Mesodermal cell (in vitro differentiated cells): ENCODE measurements at regions not wholly inside any gene's neighbourhood (a gene's known extent, or its start where the extent isn't known, plus 50 kb on each side); places are given as distances from the start of the nearest gene placed in this dataset.
A peak's percentile ranks its signal among the peaks of the same experiment; 100 is the strongest.

ENCODE experiments used
- H3K27ac ChIP-seq: 2 replicates; pipeline ENCODE4 v1.7.0; 2013; ENCODE audit warnings: mild to moderate bottlenecking, low read depth, low read length, moderate library complexity; ENCODE audit not compliant: severe bottlenecking
- H3K36me3 ChIP-seq: 2 replicates; pipeline ENCODE4 v1.7.1; 2013; ENCODE audit warnings: mild to moderate bottlenecking, low read length, moderate library complexity; ENCODE audit not compliant: control insufficient read depth, insufficient read depth
- H3K4me1 ChIP-seq: one replicate; pipeline ENCODE4 v1.7.1; 2013; ENCODE audit warnings: mild to moderate bottlenecking, low read length; ENCODE audit not compliant: insufficient read depth, control insufficient read depth, poor library complexity, severe bottlenecking
- H3K4me3 ChIP-seq: 2 replicates; pipeline ENCODE4 v1.7.0; 2013; ENCODE audit warnings: low read length, control low read depth, mild to moderate bottlenecking; ENCODE audit not compliant: insufficient read depth, poor library complexity, severe bottlenecking; ENCODE audit errors: extremely low read depth
- H3K9me3 ChIP-seq: 2 replicates; pipeline ENCODE4 v1.7.1; 2013; ENCODE audit warnings: mild to moderate bottlenecking, low read length, moderate library complexity; ENCODE audit not compliant: control insufficient read depth
- WGBS, 2 experiments: methylation state at CpG; one replicate each; pipeline ENCODE4 v1.1.5; 2013; ENCODE audit warnings: missing lambda C conversion rate in 2 of 2; ENCODE audit not compliant: insufficient coverage in 2 of 2; 5-methylcytosine and 5-hydroxymethylcytosine counted together

DNA sequence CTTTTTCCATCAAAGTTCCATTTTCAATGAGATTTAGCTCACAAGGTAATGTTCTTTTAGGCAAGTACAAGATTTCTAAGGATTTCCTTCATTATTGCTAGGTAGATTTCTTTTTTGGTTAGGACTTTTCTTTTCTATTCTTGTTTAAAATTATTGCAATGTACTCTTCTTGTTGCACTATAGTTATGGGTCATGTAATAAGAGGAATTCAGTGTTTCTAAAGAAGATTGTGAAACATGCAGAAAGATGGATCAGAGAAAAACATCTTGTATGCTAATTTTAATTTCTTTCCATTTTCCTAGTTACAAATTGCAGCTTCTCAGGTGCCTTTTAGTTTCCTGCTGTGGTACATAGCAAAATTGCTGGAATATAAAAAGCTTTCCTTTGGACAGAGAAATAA is 56.1 kb downstream of the BTG1 start:
- peaks cover 6% of the 10 kb centered on the region for H3K4me1 ChIP-seq
- H3K4me3 ChIP-seq = no peak overlapping the region
- H3K36me3 ChIP-seq = no peaks in the 10 kb centered on the region
- no peak overlapping the region for H3K27ac ChIP-seq
- H3K9me3 ChIP-seq = no peaks in the 10 kb centered on the region

- 90 to 100% methylated on average over 2 of the region's 2 CpGs for whole genome bisulfite sequencing, 2 experiments
- Histone ChIP-seq H3K4me1 (peaks cover under 1% of the 10 kb centered on the region), H3K4me3 (no peak overlapping the region), H3K27ac (no peak overlapping the region), H3K9me3 (no peaks in the 10 kb centered on the region), H3K36me3 (no peaks in the 10 kb centered on the region)
These were observed 56.8 kb downstream of the BTG1 start for GRCh38 chr12:92088805-92089204.

DNA sequence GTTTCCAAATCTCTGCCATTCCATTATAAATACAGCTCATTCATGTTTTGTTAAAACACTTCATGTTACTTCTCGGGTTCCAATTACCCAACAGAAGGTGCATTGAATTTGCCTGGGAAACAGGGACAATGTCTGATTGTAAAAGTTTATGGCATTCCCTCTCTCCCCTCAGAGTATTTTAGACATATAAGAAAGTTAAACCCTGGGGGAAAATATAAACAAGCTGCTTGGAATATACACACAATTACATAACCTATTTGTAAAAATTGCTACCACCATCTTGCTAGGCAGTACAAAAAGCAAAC is 60.0 kb downstream of the BTG1 start:
- no peaks in the 10 kb centered on the region for H3K36me3 ChIP-seq
- peaks cover 2% of the 10 kb centered on the region for H3K4me1 ChIP-seq
- H3K4me3 ChIP-seq = no peak overlapping the region
- no peaks in the 10 kb centered on the region for H3K9me3 ChIP-seq
- no CpG with 5 or more reads among the region's 1 CpG for WGBS, 2 experiments
- no peak overlapping the region for H3K27ac ChIP-seq

- no peaks in the 10 kb centered on the region for H3K36me3 ChIP-seq
These were observed 60.5 kb downstream of the BTG1 start for GRCh38 chr12:92085040-92085735.

GRCh38 chr12:92080911-92081285 is 64.7 kb downstream of the BTG1 start:
- WGBS, 2 experiments = 86 to 91% methylated on average over 1 of the region's 3 CpGs
- Histone ChIP-seq H3K27ac (peak overlapping the region; percentile 83), H3K4me1 (peaks cover 36% of the 10 kb centered on the region), H3K9me3 (no peaks in the 10 kb centered on the region), H3K36me3 (no peaks in the 10 kb centered on the region), H3K4me3 (no peak overlapping the region)

More at GRCh38 chr12:92085040-92085735, 60.5 kb downstream of the BTG1 start:
- Histone ChIP-seq H3K27ac (no peak overlapping the region), H3K9me3 (no peaks in the 10 kb centered on the region), H3K4me1 (peaks cover 6% of the 10 kb centered on the region), H3K4me3 (no peak overlapping the region)
- 100% methylated on average over 1 to 2 of the region's 3 CpGs for WGBS, 2 experiments

GRCh38 chr12:92079054-92079385 is 66.6 kb downstream of the BTG1 start:
- Histone ChIP-seq H3K36me3 (no peaks in the 10 kb centered on the region), H3K4me3 (no peak overlapping the region), H3K27ac (no peak overlapping the region), H3K4me1 (peaks cover 48% of the 10 kb centered on the region), H3K9me3 (no peaks in the 10 kb centered on the region)

GRCh38 chr12:92078167-92079053 is 67.2 kb downstream of the BTG1 start:
- Histone ChIP-seq H3K9me3 (no peaks in the 10 kb centered on the region), H3K4me1 (peaks cover 48% of the 10 kb centered on the region), H3K4me3 (no peak overlapping the region), H3K27ac (peak overlapping the region; percentile 71), H3K36me3 (no peaks in the 10 kb centered on the region)
- whole genome bisulfite sequencing, 2 experiments = 93 to 100% methylated on average over 2 to 3 of the region's 4 CpGs

- H3K4me1 ChIP-seq = peaks cover 48% of the 10 kb centered on the region
- H3K36me3 ChIP-seq = no peaks in the 10 kb centered on the region
- H3K9me3 ChIP-seq = no peaks in the 10 kb centered on the region
- peak overlapping the region; percentile 71 for H3K27ac ChIP-seq
- H3K4me3 ChIP-seq = no peak overlapping the region
- WGBS, 2 experiments = 100% methylated on average over 1 of the region's 1 CpG; no CpG with 5 or more reads in 1 of the 2 experiments
These were observed 68.1 kb downstream of the BTG1 start for GRCh38 chr12:92077530-92077929.

GRCh38 chr12:92076101-92076500 is 69.5 kb downstream of the BTG1 start:
- H3K36me3 ChIP-seq = no peaks in the 10 kb centered on the region
- H3K27ac ChIP-seq = peak overlapping the region; percentile 13

GRCh38 chr12:92075425-92075914 is 70.2 kb downstream of the BTG1 start:
- Histone ChIP-seq H3K9me3 (no peaks in the 10 kb centered on the region), H3K36me3 (no peaks in the 10 kb centered on the region), H3K4me1 (peaks cover 44% of the 10 kb centered on the region), H3K4me3 (no peak overlapping the region), H3K27ac (peak overlapping the region; percentile 48)
- WGBS, 2 experiments = 94 to 100% methylated on average over 2 of the region's 2 CpGs

More at GRCh38 chr12:92076101-92076500, 69.5 kb downstream of the BTG1 start:
- peaks cover 48% of the 10 kb centered on the region for H3K4me1 ChIP-seq
- no peak overlapping the region for H3K4me3 ChIP-seq
- no peaks in the 10 kb centered on the region for H3K9me3 ChIP-seq

DNA sequence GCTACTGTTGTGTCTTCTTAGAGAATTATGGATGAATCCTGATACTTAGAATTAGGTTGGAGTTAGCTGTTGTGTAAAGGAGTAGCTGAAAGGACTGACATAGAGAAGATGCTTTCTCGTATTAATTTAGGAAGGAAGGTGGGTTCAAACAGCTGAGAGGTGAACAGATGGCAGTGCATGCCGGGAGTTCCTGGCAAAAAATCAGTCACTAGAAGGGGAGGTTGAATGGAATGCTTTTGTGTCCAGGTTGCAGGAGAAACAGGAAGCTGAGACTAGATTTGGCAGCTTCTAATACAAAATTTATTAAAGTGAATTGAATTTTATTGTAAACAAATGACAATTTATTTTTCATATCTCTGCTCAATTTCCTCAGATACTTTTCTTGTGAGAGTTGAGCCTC is 70.8 kb downstream of the BTG1 start:
- Histone ChIP-seq H3K36me3 (no peaks in the 10 kb centered on the region), H3K4me3 (no peak overlapping the region), H3K4me1 (peaks cover 39% of the 10 kb centered on the region), H3K27ac (no peak overlapping the region), H3K9me3 (no peaks in the 10 kb centered on the region)
- WGBS, 2 experiments = 100% methylated on average over 1 to 2 of the region's 2 CpGs
